HFF-Myc (cell line): ENCODE measurements at regions not wholly inside any gene's neighbourhood (a gene's known extent, or its start where the extent isn't known, plus 50 kb on each side); places are given as distances from the start of the nearest gene placed in this dataset.

ENCODE experiments used
- DNase-seq: peaks from one replicate; pipeline ENCODE4 v3.0.0-alpha.2; 2011; ENCODE audit warnings: low read depth; ENCODE audit errors: extremely low read depth
- H3K4me3 ChIP-seq: replicated peaks from 2 replicates; pipeline ENCODE4 v1.5.1; 2011; ENCODE audit warnings: low read depth, mild to moderate bottlenecking, control low read depth, low read length
- TF ChIP-seq, protein P1 (sequence below): IDR thresholded peaks from 2 replicates; pipeline ENCODE4 v1.5.1; 2012; ENCODE audit warnings: mild to moderate bottlenecking, low read depth, low read length, control low read depth; ENCODE audit errors: missing control alignments

DNA sequence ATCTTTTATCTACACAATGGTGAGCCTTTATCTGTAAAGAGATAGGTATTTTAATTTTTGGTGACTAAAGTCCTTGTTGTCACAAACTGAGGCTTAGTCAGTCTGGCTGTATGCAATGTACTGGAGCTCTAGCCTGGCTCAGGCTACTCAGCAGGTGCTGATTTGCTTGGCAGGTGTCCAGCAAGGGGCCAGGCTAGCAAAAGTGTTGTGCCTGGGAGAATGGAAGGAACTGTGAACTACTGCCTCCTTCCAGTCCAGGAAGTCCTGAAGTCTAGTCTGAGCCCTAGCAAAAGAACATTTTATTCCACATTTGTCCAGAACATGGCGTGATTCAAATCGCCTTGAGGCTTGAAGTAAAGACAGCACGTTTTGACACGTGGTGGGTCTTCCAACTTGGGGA lies 260.5 kb downstream of the CCDC85A start:
- TF ChIP-seq, protein P1, sequence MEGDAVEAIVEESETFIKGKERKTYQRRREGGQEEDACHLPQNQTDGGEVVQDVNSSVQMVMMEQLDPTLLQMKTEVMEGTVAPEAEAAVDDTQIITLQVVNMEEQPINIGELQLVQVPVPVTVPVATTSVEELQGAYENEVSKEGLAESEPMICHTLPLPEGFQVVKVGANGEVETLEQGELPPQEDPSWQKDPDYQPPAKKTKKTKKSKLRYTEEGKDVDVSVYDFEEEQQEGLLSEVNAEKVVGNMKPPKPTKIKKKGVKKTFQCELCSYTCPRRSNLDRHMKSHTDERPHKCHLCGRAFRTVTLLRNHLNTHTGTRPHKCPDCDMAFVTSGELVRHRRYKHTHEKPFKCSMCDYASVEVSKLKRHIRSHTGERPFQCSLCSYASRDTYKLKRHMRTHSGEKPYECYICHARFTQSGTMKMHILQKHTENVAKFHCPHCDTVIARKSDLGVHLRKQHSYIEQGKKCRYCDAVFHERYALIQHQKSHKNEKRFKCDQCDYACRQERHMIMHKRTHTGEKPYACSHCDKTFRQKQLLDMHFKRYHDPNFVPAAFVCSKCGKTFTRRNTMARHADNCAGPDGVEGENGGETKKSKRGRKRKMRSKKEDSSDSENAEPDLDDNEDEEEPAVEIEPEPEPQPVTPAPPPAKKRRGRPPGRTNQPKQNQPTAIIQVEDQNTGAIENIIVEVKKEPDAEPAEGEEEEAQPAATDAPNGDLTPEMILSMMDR: no peak
- no peak overlapping the region for H3K4me3 ChIP-seq
- no peak for DNase-seq

DNA sequence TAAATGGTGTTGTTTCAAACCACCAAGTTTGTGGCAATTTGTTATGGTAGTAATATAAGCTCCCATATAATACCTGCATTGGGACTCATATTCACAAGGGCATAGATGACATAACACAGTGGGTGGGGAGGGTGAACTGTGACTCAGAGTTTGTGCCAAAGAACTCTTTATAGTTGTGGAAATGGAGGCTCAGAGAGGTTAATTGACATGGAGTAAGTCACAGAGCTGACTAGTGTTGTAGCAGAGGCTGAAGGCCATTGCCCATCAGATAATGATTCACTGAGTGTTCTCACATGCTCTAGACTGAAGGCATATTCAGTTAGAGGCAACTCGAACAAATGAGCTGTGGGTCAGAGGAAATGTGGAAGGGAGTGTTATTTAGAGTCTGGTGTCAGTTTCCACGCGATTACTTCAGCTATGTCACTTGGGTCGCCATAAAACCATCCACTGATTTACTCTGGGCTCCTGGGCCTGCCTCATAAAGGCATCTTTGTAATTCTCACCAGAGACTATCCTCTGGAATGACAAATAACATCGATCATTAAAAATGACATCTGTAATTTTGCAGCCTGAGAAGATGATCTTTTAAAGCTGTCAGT lies 264.7 kb downstream of the CCDC85A start:
- H3K4me3 ChIP-seq: no peak overlapping the region
- TF ChIP-seq, protein P1: no peak
- DNase-seq: no peak

DNA sequence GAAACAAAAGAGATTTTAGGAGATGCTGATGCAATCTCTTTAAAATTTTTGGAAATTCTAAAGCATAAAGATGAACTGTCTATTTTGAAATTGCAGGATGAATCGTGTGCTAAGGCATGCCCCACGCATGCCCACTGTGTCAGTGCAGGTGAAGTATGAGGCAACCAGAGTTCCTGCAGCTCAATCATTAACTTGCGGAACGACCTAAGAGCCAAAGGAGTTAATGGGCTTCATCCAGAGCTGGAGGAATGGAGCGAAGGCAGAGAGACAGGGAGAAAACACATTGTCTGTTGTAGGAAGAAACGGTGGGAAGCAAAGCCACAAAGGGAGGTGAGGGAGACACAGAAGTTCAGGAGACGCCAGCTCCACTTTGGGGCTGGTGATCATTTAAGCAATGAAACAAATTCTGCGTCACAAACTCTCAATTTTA lies 265.2 kb downstream of the CCDC85A start:
- H3K4me3 ChIP-seq: no peak overlapping the region
- TF ChIP-seq, protein P1: no peak
- no peak for DNase-seq

DNA sequence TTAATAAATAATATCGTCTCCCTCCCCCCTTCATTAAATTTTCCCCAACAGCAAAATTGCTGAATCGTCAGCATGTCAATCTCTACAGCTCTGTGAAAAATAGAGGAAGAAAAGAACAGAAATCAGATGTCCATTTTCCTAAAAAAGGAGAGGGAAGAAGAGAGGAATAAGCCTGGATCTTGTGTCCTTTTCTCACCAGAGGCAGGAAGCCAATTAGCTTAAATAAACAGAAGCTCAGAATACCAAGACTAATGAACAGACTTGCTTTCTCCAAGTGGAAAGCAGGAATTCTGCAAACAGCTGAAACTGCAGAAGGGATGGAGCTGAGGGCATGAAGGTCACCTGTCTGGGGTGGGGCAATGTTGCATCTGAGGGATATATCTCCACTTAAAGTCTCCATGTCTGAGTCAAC lies 265.7 kb downstream of the CCDC85A start:
- no peak for DNase-seq
- no peak overlapping the region for H3K4me3 ChIP-seq
- TF ChIP-seq, protein P1: no peak

DNA sequence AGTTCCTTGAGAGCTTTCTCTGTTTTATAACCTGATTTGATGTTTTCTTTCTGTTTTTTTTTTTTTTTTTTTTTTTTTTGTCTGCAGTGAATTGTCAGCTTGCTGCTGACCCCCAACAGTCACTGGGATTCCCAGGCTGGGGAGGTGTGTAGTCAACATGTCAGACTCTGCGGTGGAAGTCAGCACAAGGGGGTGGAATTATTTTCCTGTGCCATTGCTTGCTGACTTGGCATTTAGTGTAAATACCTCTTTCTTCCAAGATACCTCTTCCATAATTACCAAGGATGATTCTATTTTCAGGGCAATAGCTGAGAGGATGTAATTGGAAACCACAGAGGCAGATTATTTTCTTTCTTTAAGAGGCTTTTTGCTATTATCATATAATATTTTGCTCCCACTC lies 266.3 kb downstream of the CCDC85A start:
- no peak for DNase-seq
- TF ChIP-seq, protein P1: no peak
- no peak overlapping the region for H3K4me3 ChIP-seq

DNA sequence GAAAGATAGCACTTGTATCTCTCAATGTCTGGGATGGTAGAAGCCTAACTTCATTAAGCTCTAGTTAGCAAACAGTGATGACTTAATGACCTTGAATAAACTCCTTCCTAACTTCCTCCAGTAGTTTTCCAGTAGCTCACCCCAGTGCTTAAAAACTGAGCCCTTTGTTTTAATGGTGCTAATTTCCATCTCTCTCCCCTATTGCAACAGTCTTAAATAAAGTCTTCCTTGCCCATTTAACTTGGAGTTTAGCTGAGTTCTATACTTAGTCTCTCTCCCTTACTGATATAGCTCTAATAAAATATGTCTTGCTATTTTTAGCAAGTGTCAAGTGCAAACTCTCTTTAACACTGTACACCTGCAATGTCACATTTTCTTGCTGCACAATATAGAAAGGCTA lies 267.0 kb downstream of the CCDC85A start:
- no peak overlapping the region for H3K4me3 ChIP-seq
- TF ChIP-seq, protein P1: no peak
- DNase-seq: no peak

DNA sequence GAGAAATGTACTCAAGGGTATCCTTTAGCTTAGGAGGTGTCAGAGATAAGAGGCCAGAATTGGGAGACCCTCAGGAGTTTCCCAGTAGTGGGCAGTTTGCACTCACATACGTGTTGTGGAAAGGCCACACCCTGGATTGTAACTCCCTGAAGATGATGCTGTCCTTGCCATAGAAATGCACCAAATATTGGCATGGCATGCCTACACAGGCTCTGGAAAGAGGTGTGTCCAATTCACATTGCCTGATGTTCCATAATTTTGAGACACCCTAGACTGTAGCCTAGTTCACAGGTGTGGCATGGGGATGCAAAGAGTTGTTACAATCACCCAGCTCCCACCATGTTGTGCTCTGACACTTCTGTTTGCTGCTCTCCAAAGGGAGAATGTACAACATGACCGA lies 271.9 kb downstream of the CCDC85A start:
- TF ChIP-seq, protein P1: no peak
- no peak for DNase-seq
- no peak overlapping the region for H3K4me3 ChIP-seq
